ENCODE measurements at regions not wholly inside any gene's neighbourhood (a gene's known extent, or its start where the extent isn't known, plus 50 kb on each side); places are given as distances from the start of the nearest gene placed in this dataset.

DNA sequence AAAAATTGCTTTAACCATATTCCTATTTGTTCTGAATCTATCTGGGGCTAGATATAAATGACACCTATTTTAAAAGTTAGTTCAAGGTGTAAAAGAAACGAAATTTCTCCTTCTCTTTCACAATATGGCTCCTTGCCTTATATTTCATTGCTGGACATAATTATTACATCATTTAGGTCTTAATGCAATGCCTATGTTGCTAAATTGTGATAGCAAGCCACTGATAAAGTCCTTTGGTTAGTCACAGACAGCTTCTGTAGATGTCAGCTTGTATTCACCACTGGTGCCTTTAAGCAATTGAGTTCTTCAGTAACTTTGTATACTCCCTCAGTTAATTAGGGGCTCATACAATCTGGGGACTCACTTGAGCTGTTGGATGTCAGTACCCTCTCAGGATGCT, 1236.6 kb downstream of the GATA3 start:
- no peak for TF ChIP-seq CTCF (IDR thresholded peaks at IDR 0.05)
- no peak for TF ChIP-seq POLR2A (IDR thresholded peaks at IDR 0.05)
- TF ChIP-seq POLR2AphosphoS5 (IDR thresholded peaks at IDR 0.05; ENCODE audit: insufficient read depth in 1 of 2, low read depth in 1 of 2), result no peak
